ENCODE measurements at regions not wholly inside any gene's neighbourhood (a gene's known extent, or its start where the extent isn't known, plus 50 kb on each side); places are given as distances from the start of the nearest gene placed in this dataset.

DNA sequence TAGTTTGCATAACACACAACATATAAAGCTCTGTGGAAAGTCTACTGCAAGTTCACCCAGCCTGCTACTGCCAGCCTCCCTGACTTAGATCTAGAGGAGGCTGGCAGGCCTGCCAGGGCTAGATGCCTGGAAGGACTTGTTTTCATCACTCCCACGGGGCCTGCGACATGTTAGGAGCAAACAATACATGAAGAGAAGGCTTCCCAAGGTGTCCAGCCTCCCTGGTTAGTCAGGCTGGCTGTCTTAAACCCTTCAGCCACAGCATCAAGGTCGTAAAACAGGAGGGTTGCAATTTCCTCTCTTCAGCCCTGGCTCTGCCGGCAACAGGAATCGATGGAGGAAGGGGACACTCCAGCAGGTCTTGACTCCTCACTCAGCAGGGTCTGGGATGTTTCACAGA is 104.5 kb downstream of the NGF start:
- no peak for DNase-seq (ENCODE audit: low read depth)
- TF ChIP-seq, protein P1, sequence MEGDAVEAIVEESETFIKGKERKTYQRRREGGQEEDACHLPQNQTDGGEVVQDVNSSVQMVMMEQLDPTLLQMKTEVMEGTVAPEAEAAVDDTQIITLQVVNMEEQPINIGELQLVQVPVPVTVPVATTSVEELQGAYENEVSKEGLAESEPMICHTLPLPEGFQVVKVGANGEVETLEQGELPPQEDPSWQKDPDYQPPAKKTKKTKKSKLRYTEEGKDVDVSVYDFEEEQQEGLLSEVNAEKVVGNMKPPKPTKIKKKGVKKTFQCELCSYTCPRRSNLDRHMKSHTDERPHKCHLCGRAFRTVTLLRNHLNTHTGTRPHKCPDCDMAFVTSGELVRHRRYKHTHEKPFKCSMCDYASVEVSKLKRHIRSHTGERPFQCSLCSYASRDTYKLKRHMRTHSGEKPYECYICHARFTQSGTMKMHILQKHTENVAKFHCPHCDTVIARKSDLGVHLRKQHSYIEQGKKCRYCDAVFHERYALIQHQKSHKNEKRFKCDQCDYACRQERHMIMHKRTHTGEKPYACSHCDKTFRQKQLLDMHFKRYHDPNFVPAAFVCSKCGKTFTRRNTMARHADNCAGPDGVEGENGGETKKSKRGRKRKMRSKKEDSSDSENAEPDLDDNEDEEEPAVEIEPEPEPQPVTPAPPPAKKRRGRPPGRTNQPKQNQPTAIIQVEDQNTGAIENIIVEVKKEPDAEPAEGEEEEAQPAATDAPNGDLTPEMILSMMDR (conservative IDR thresholded peaks at IDR 0.05; ENCODE audit: low read depth, low read length): no peak
- H3K4me3 ChIP-seq (ENCODE audit: low read depth, low read length): no peak overlapping the region

DNA sequence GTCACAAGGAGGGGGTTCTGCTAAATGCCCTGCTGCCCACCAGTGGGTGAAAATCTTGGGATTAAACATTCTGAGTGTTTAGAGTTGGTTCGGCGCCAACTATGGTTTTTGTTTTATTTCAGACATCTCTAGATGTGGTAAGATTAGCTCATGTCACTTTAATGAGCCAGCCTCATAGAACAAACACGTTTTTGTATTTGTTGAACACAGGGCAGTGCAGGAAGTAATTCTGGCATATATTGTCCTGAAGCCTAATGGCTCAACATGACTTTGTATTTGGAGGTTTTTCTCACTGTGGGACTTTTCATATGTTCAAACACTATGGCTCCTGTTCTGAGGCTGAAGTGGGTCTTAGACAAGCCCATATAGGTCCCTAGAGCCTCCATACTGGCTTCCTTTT is 107.8 kb downstream of the NGF start:
- TF ChIP-seq, protein P1 (conservative IDR thresholded peaks at IDR 0.05; ENCODE audit: low read depth, low read length): no peak
- no peak overlapping the region for H3K4me3 ChIP-seq (ENCODE audit: low read depth, low read length)
- no peak for DNase-seq (ENCODE audit: low read depth)

DNA sequence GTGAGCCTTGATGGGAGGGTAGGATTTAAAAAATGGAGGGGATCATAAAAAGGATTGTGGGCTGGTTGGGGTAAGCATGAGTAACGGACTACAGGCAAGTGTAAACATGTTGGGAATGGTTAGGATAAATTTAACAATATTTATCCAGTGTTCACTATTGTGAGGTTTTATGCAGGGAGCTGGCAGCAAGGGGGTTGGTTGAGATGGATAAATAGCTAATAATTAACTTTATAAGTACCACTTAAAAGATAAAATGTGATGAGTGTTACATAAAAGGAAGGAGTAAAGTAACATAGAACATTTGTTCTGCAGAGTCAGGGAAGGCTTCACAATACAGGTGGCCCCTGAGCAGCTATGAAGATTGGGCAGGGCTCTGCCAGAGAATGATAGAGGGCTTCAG is 109.0 kb downstream of the NGF start:
- TF ChIP-seq, protein P1 (conservative IDR thresholded peaks at IDR 0.05; ENCODE audit: low read depth, low read length): no peak
- H3K4me3 ChIP-seq (ENCODE audit: low read depth, low read length): no peak overlapping the region
- no peak for DNase-seq (ENCODE audit: low read depth)

DNA sequence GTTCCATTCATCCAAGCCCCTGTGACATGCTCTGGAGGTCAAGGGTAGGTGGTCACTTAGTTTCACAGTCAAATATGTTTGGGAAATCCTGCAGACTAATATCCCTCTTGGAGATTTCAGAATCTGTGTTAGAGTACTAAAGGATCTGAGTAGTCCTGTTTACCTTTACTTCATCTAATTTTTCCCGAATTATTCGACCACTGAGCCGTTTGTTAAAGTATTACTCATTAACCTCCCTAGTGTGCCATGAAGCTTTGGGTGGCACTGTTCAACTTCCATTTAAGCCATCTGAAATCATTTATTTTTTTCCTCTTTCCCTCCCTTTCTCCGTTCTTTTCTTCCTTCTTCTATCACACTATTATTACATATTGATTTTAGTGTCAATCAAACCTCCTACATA is 109.9 kb downstream of the NGF start:
- peak; percentile 16 for DNase-seq (ENCODE audit: low read depth)
- no peak overlapping the region for H3K4me3 ChIP-seq (ENCODE audit: low read depth, low read length)
- TF ChIP-seq, protein P1 (conservative IDR thresholded peaks at IDR 0.05; ENCODE audit: low read depth, low read length): no peak

DNA sequence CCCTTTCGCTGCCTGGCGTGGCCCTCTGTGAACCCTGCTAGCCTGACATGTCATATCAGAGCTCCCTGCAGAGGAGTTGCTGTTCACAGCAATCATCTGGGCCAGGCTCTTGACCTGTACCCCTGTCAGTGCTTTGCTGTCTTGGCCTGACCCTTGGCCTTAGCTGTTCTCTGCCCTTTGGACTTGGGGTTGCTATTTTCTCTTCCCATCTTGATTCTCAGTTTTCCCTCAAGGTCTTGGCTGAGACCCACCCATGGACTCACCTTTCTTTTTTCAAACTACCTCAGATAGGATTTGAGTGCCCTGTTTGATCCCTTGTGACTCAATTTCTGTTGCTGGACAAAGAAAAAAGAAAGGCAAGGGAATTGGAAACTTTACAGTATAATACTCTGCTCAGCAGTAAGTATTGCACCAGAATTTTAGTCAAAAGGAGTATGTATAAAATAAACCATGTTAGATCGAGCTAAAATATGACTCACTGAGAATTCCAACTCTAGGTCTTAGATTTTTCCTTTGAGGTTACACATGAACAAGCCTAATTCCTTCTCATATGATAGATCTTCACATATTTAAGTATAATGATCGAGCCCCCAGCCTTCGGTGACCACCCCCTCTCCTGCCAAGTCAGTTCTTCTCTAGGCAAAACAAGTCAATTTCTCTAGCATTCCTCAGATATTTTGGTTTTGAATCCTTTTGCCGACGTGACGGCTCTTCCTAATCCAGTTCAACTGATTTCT is 110.5 kb downstream of the NGF start:
- TF ChIP-seq, protein P1 (conservative IDR thresholded peaks at IDR 0.05; ENCODE audit: low read depth, low read length): no peak
- DNase-seq (ENCODE audit: low read depth): no peak
- no peak overlapping the region for H3K4me3 ChIP-seq (ENCODE audit: low read depth, low read length)

DNA sequence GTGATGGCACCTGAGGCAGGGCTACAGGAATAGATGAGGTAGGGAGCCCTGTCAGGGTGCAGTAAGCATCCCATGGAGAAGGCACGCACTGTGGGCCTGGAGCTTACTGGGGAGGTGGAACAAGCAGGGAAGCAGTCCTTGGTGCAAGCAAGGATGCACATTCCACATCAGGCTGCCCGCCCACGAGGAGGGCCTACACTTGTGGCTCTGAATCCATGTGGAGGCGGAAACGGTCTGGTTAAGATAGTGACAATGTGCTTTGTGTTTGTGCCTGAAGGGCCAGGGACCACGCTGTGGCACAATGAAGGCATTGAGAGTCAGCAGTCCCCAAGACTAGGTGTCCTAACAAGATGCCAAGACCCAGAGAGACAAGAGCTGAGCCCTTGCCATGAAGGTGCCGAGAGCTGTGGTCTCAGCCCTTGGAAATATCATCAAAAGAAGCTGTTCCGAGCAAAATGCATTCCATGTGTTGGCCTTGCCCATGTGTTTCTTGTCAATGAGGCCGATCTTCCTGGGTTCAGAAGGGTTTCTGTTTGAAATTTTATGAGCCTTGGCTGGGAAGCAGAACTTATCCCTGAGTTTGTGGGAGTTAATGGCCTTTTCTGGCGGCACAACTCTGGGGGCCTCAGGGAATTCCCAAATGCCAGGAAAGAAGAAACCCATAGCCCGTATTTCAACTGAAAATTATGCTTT is 111.9 kb downstream of the NGF start:
- TF ChIP-seq, protein P1 (conservative IDR thresholded peaks at IDR 0.05; ENCODE audit: low read depth, low read length): no peak
- DNase-seq (ENCODE audit: low read depth): no peak
- H3K4me3 ChIP-seq (ENCODE audit: low read depth, low read length): no peak overlapping the region

All from epithelial cell of proximal tubule (primary cell).